Esophagus squamous epithelium (tissue), 4 donors: ENCODE measurements at regions not wholly inside any gene's neighbourhood (a gene's known extent, or its start where the extent isn't known, plus 50 kb on each side); places are given as distances from the start of the nearest gene placed in this dataset.

ENCODE experiments used
- CTCF ChIP-seq, 6 experiments: fragments of 450-650 bp in 4 of 6; fragments of 200-600 bp in 2 of 6; sonication (generic) in 2 of 6; IDR thresholded peaks; one replicate each; pipeline ENCODE4 v1.5.1; 2016 to 2019; ENCODE audit warnings: antibody characterized with exemption in 6 of 6, mild to moderate bottlenecking in 4 of 6, moderate library complexity in 4 of 6
- POLR2A ChIP-seq, 4 donors: fragments of 450-650 bp; IDR thresholded peaks; one replicate each; pipeline ENCODE4 v1.6.1; 2017; ENCODE audit warnings: antibody characterized with exemption in 4 of 4, mild to moderate bottlenecking in 4 of 4, moderate library complexity in 3 of 4

- no peak for TF ChIP-seq CTCF (IDR thresholded peaks at IDR 0.05)
- TF ChIP-seq POLR2A (IDR thresholded peaks at IDR 0.05) = no peak
Measured at GRCh38 chr13:59399513-59399912, 764.2 kb downstream of the DIAPH3 start.
